ENCODE measurements at regions not wholly inside any gene's neighbourhood (a gene's known extent, or its start where the extent isn't known, plus 50 kb on each side); places are given as distances from the start of the nearest gene placed in this dataset.

DNA sequence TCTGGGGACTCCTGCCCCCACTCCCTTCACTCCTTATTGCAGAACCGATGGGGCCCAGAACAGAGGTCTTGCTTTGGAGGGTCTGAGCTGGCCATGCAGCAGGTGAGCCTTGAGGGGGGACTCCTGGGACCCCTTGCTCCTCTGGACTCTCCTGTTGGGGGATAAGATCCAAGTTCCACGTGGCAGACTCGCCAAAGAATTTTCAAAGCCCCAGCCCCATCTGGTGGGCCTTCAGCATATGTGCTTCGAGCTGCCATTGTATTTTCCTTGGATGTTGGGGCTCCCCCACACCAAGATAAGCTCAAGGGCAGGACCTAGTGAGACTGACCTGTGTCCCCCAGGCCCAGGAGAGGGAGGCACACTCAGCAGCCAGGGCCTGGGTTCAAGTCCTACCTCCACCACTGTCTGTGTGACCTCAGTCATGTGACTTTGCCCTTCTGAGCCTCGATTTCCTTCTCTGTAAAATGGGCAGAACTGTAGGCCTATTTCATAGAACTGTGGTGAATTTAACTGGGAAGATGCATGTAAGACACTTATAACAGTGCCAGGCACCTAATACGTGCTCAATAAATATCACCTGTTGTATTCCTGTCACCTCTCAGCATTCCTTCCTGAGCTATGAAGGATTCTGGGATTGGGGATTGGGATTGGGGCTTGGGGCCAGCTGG, 115.5 kb downstream of the VEGFA start:
- TF ChIP-seq POLR2AphosphoS5 (IDR thresholded peaks at IDR 0.05; ENCODE audit: low read depth, low read length) (no peak), TAF1 (IDR thresholded peaks at IDR 0.05; ENCODE audit: borderline replicate concordance, insufficient read depth, low read length) (no peak)
- TF ChIP-seq, protein P1, sequence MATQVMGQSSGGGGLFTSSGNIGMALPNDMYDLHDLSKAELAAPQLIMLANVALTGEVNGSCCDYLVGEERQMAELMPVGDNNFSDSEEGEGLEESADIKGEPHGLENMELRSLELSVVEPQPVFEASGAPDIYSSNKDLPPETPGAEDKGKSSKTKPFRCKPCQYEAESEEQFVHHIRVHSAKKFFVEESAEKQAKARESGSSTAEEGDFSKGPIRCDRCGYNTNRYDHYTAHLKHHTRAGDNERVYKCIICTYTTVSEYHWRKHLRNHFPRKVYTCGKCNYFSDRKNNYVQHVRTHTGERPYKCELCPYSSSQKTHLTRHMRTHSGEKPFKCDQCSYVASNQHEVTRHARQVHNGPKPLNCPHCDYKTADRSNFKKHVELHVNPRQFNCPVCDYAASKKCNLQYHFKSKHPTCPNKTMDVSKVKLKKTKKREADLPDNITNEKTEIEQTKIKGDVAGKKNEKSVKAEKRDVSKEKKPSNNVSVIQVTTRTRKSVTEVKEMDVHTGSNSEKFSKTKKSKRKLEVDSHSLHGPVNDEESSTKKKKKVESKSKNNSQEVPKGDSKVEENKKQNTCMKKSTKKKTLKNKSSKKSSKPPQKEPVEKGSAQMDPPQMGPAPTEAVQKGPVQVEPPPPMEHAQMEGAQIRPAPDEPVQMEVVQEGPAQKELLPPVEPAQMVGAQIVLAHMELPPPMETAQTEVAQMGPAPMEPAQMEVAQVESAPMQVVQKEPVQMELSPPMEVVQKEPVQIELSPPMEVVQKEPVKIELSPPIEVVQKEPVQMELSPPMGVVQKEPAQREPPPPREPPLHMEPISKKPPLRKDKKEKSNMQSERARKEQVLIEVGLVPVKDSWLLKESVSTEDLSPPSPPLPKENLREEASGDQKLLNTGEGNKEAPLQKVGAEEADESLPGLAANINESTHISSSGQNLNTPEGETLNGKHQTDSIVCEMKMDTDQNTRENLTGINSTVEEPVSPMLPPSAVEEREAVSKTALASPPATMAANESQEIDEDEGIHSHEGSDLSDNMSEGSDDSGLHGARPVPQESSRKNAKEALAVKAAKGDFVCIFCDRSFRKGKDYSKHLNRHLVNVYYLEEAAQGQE (IDR thresholded peaks at IDR 0.05; ENCODE audit: insufficient read depth in 1 of 2, low read depth in 2 of 2, low read length in 2 of 2) = no peak

DNA sequence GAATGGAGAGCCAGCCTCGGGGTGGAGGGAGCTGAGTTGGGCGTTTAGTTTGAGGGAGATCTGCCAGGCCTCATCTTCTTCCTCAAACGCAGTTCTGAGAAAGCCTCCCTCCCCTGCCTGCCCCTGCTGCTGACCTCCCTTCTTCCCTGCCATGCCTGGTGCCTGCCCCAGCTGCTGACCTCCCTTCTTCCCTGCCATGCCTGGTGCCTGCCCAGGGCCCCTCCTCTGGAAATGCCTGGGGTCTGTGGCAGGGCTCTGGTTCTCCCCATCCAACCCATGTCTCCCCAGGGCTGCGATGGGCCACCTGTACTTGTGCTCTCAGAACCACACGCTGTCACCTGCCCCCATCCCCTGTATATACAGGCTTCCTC, 114.6 kb downstream of the VEGFA start:
- TF ChIP-seq SIN3A (IDR thresholded peaks at IDR 0.05; ENCODE audit: borderline replicate concordance, insufficient read depth, low read length) (no peak), POLR2AphosphoS5 (IDR thresholded peaks at IDR 0.05; ENCODE audit: low read depth, low read length) (no peak), TAF1 (IDR thresholded peaks at IDR 0.05; ENCODE audit: borderline replicate concordance, insufficient read depth, low read length) (no peak)
- TF ChIP-seq, protein P1 (IDR thresholded peaks at IDR 0.05; ENCODE audit: insufficient read depth in 1 of 2, low read depth in 2 of 2, low read length in 2 of 2) = no peak

DNA sequence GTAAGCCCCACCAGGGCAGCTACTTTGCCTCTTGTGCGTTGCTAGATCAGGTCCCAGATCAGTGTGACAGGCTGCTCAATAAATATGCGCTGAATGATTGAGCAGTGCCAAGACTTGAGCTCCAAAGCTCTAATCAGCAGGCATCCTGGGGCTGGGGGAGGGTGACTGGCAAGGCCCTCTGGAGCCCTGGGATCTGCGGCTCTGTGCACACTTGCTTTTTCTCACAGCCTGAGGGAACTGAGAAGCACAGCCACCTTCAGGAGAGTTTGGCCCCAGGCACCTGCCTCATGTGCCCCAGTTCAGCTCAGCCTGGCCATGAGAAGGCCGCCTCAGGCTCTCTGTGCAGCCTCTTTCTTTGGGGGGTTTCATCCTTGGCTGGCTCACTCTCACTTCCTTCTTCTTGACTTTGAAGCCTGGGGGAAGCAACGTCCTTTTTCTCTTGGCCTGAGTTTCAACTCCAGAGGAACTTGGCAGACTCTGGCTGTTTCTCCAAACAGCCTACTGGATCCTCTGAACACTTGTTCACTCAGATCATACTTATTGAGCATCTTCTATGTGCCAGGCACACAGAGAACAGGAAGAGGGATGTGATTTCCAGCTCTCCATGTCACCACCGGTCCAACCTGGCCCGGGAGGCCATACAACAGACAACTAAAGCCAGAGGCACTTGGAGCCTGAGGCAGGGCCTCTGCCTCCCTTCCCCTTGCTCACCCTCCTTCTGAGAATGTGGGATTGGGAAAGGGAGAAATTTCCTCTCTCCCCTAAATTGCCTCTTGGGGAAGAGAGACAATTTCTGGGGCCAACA, 114.0 kb downstream of the VEGFA start:
- TF ChIP-seq, protein P1 (IDR thresholded peaks at IDR 0.05; ENCODE audit: insufficient read depth in 1 of 2, low read depth in 2 of 2, low read length in 2 of 2) = no peak
- TF ChIP-seq POLR2AphosphoS5 (IDR thresholded peaks at IDR 0.05; ENCODE audit: low read depth, low read length) (no peak), FOXP2 (optimal IDR thresholded peaks at IDR 0.05; ENCODE audit: borderline replicate concordance, extremely low read depth, extremely low read length, insufficient read depth) (no peak), TAF1 (IDR thresholded peaks at IDR 0.05; ENCODE audit: borderline replicate concordance, insufficient read depth, low read length) (no peak), SIN3A (IDR thresholded peaks at IDR 0.05; ENCODE audit: borderline replicate concordance, insufficient read depth, low read length) (no peak)

DNA sequence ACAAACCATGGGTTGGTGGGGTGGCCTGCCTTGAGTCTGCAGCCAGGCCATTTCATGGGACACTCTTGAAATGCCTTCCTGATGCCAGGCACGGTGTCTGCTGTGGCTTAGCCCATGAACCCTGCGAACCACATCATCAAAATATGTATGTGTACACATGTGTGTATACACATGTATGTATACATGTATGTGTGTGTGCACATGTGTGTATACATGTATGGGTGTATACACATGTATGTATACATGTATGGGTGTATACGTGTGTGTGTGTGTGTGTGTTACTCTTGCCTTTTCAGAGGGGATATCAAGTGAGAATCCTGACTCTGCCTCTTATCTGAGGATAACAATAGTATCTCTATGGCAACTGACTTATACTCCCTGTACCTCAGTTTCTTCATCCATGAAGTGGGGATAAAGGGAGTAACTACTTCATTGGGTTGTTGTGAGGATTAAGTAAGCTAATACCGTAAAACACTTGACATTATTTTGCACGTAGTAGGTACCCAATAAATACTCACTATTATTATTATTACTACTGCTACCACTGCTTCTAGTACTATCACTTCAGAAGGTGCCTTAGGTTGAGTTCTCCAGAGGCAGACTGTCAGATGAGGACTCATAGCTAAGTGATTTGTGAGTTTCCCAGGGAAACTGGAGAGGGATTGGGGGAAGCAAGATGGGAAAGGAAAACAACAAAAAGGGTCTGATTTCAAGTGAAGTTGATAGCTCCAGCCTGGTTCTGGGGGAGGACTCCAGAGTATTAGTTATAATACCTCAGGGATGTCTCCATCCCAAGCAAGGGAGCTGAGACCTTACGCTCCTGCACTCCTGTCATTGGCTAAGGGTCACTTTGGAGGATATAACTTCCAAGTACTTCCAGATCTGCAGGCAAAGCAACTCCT, 110.5 kb downstream of the VEGFA start:
- TF ChIP-seq FOXP2 (optimal IDR thresholded peaks at IDR 0.05; ENCODE audit: borderline replicate concordance, extremely low read depth, extremely low read length, insufficient read depth) = no peak
- TF ChIP-seq SIN3A (IDR thresholded peaks at IDR 0.05; ENCODE audit: borderline replicate concordance, insufficient read depth, low read length) = no peak
- no peak for TF ChIP-seq TAF1 (IDR thresholded peaks at IDR 0.05; ENCODE audit: borderline replicate concordance, insufficient read depth, low read length)
- no peak for TF ChIP-seq POLR2AphosphoS5 (IDR thresholded peaks at IDR 0.05; ENCODE audit: low read depth, low read length)
- TF ChIP-seq, protein P1 (IDR thresholded peaks at IDR 0.05; ENCODE audit: insufficient read depth in 1 of 2, low read depth in 2 of 2, low read length in 2 of 2) = no peak

All from PFSK-1 (cell line).